H1 (cell line): ENCODE measurements at regions not wholly inside any gene's neighbourhood (a gene's known extent, or its start where the extent isn't known, plus 50 kb on each side); places are given as distances from the start of the nearest gene placed in this dataset.

Experiments used
- CTCF ChIA-PET: fragments of 300-600 bp; sonication (Branson Sonifier 250); formaldehyde crosslinking; loops from one replicate; lab custom pipeline; 2021; ENCODE audit not compliant: partially characterized antibody; lab: Charles Lee
- POLR2A ChIA-PET: fragments of 300-600 bp; sonication (Branson Sonifier 250); formaldehyde crosslinking; loops from one replicate; lab custom pipeline; 2021; ENCODE audit warnings: inconsistent platforms; ENCODE audit not compliant: partially characterized antibody; lab: Charles Lee
- DNase-seq, 2 experiments: peaks; one replicate each; pipeline versions ENCODE4 v3.0.0 to v3.0.0-alpha.2; 2010 to 2022; ENCODE audit warnings: low spot score in 2 of 2, low read depth in 1 of 2, mixed read lengths in 1 of 2
- FAIRE-seq: peaks from 2 replicates; lab custom pipeline; 2011; peaks lifted over from hg19 to GRCh38; lab: Jason Lieb, UNC
- H2AFZ ChIP-seq: 2 replicates; pipeline ENCODE4 v1.8.1; 2012; ENCODE audit warnings: low read length, inconsistent platforms
- H2AK5ac ChIP-seq: 2 replicates; pipeline ENCODE4 v1.6.1; 2013; ENCODE audit warnings: low read depth, low read length
- H2BK120ac ChIP-seq: replicated peaks from 2 replicates; pipeline ENCODE3; 2013; ENCODE audit warnings: low read depth, low read length, inconsistent platforms
- H2BK12ac ChIP-seq: 2 replicates; pipeline ENCODE4 v1.6.1; 2013; ENCODE audit warnings: low read depth, low read length
- H2BK15ac ChIP-seq: 2 replicates; pipeline ENCODE4 v1.6.1; 2013; ENCODE audit warnings: low read length
- H2BK20ac ChIP-seq: 2 replicates; pipeline ENCODE4 v1.6.1; 2013; ENCODE audit warnings: low read length
- H2BK5ac ChIP-seq: 2 replicates; pipeline ENCODE4 v1.6.1; 2013; ENCODE audit warnings: low read depth, low read length
- H3K14ac ChIP-seq: 2 replicates; pipeline ENCODE4 v1.6.1; 2013; ENCODE audit warnings: inconsistent platforms; ENCODE audit not compliant: insufficient read length
- H3K18ac ChIP-seq: 2 replicates; pipeline ENCODE4 v1.6.1; 2013; ENCODE audit warnings: low read length; ENCODE audit errors: extremely low read depth
- H3K23ac ChIP-seq: 2 replicates; pipeline ENCODE4 v1.6.1; 2013; ENCODE audit warnings: inconsistent platforms; ENCODE audit not compliant: insufficient read length
- H3K23me2 ChIP-seq: 2 replicates; pipeline ENCODE4 v1.6.1; 2013; ENCODE audit warnings: low read depth, low read length
- H3K27ac ChIP-seq: 2 replicates; pipeline ENCODE4 v1.6.1; 2011; ENCODE audit warnings: low read depth, low read length, inconsistent platforms
- H3K27me3 ChIP-seq, 4 experiments: replicated peaks in 1 of 4; 1 replicate in 1 of 4; 2 replicates in 3 of 4; pipeline versions ENCODE4 v1.6.1 to v1.8.1; 2011 to 2013; ENCODE audit warnings: low read length in 3 of 4, mild to moderate bottlenecking in 3 of 4, inconsistent platforms in 2 of 4, mixed read lengths in 2 of 4, moderate library complexity in 1 of 4; ENCODE audit not compliant: control insufficient read depth in 3 of 4, insufficient read depth in 3 of 4; ENCODE audit errors: extremely low read depth in 1 of 4
- H3K36me3 ChIP-seq, 4 experiments: 2 replicates each; pipeline versions ENCODE4 v1.6.1 to v1.8.1; 2011 to 2013; ENCODE audit warnings: mild to moderate bottlenecking in 4 of 4, low read length in 3 of 4, moderate library complexity in 2 of 4, control low read depth in 1 of 4, inconsistent platforms in 1 of 4; ENCODE audit not compliant: insufficient read depth in 4 of 4, control insufficient read depth in 2 of 4
- H3K4ac ChIP-seq: replicated peaks from 2 replicates; pipeline ENCODE3; 2013; ENCODE audit warnings: low read length, low read depth, mixed read lengths, inconsistent platforms; ENCODE audit not compliant: insufficient read length
- H3K4me1 ChIP-seq, 4 experiments: replicated peaks in 1 of 4; 1 replicate in 1 of 4; 2 replicates in 3 of 4; pipeline versions ENCODE4 v1.6.1 to v1.8.1; 2011 to 2013; ENCODE audit warnings: low read length in 3 of 4, inconsistent platforms in 2 of 4, mixed read lengths in 1 of 4; ENCODE audit not compliant: insufficient read depth in 4 of 4, control insufficient read depth in 3 of 4
- H3K4me2 ChIP-seq, 2 experiments: 2 replicates each; pipeline versions ENCODE4 v1.6.1 to v1.8.1; 2011 to 2013; ENCODE audit warnings: low read depth in 2 of 2, low read length in 2 of 2, control low read depth in 1 of 2, inconsistent platforms in 1 of 2, mild to moderate bottlenecking in 1 of 2; ENCODE audit not compliant: insufficient read depth in 1 of 2
- H3K4me3 ChIP-seq, 4 experiments: fragments of 200-600, 300-600 bp in 1 of 4; sonication (generic), shearing (Covaris generic), sonication (Bioruptor Twin) in 1 of 4; 2 replicates each; pipeline versions ENCODE4 v1.5.1 to v1.8.1; 2011 to 2016; ENCODE audit warnings: low read length in 4 of 4, low read depth in 3 of 4, control low read depth in 2 of 4, inconsistent platforms in 2 of 4, mild to moderate bottlenecking in 2 of 4, mixed read lengths in 1 of 4, moderate library complexity in 1 of 4; ENCODE audit not compliant: insufficient read depth in 2 of 4; ENCODE audit errors: extremely low read depth in 1 of 4
- H3K56ac ChIP-seq: replicated peaks from 2 replicates; pipeline ENCODE3; 2013; ENCODE audit warnings: low read depth, mild to moderate bottlenecking, mixed read lengths, low read length, inconsistent platforms; ENCODE audit not compliant: insufficient read length
- H3K79me1 ChIP-seq: 2 replicates; pipeline ENCODE4 v1.6.1; 2013; ENCODE audit warnings: low read depth, low read length, control low read depth
- H3K79me2 ChIP-seq, 2 experiments: 2 replicates each; pipeline versions ENCODE4 v1.6.1 to v1.8.1; 2012 to 2013; ENCODE audit warnings: low read length in 2 of 2, mild to moderate bottlenecking in 2 of 2, inconsistent platforms in 1 of 2; ENCODE audit not compliant: insufficient read depth in 2 of 2, control insufficient read depth in 1 of 2
- H3K9ac ChIP-seq, 4 experiments: replicated peaks in 1 of 4; 1 replicate in 1 of 4; 2 replicates in 3 of 4; pipeline versions ENCODE4 v1.6.1 to v1.8.1; 2011 to 2013; ENCODE audit warnings: low read depth in 3 of 4, low read length in 3 of 4, control low read depth in 2 of 4, mild to moderate bottlenecking in 2 of 4, moderate library complexity in 2 of 4, inconsistent platforms in 1 of 4; ENCODE audit errors: extremely low read depth in 1 of 4
- H3K9me3 ChIP-seq, 2 experiments: 2 replicates each; pipeline versions ENCODE4 v1.6.1 to v1.8.1; 2012 to 2013; ENCODE audit warnings: mild to moderate bottlenecking in 2 of 2, moderate library complexity in 2 of 2, control low read depth in 1 of 2, inconsistent platforms in 1 of 2, low read depth in 1 of 2, low read length in 1 of 2, mixed read lengths in 1 of 2; ENCODE audit not compliant: insufficient read depth in 2 of 2
- H4K20me1 ChIP-seq, 2 experiments: replicated peaks in 1 of 2; 2 replicates each; pipeline versions ENCODE3 to v1.8.1; 2011 to 2013; ENCODE audit warnings: inconsistent platforms in 2 of 2, low read length in 2 of 2, mild to moderate bottlenecking in 1 of 2; ENCODE audit not compliant: insufficient read depth in 2 of 2, control insufficient read depth in 1 of 2
- H4K5ac ChIP-seq: 2 replicates; pipeline ENCODE4 v1.6.1; 2013; ENCODE audit warnings: low read length, low read depth, mixed read lengths, inconsistent platforms; ENCODE audit not compliant: insufficient read length
- H4K8ac ChIP-seq: 2 replicates; pipeline ENCODE4 v1.8.0; 2013; ENCODE audit warnings: mild to moderate bottlenecking, moderate library complexity, low read length, inconsistent platforms; ENCODE audit not compliant: insufficient read depth; ENCODE audit errors: extremely low read depth
- H4K91ac ChIP-seq: replicated peaks from 2 replicates; pipeline ENCODE3; 2013; ENCODE audit warnings: low read length, mixed read lengths, inconsistent platforms; ENCODE audit not compliant: insufficient read length
- ASH2L ChIP-seq: fragments of 200-600, 300-600 bp; sonication (generic); IDR thresholded peaks from one replicate; pipeline ENCODE4 v1.7.1; 2017; ENCODE audit warnings: low read length
- CHD1 ChIP-seq: IDR thresholded peaks from 2 replicates; pipeline ENCODE4 v1.6.1; 2012; ENCODE audit warnings: low read depth, low read length, improper control_type of control experiment
- EGR1 ChIP-seq: IDR thresholded peaks from 2 replicates; pipeline ENCODE4 v1.6.1; 2011; ENCODE audit warnings: low read depth, low read length, borderline replicate concordance
- EZH2 ChIP-seq: fragments of 200-600 bp; sonication (generic); IDR thresholded peaks from 2 replicates; pipeline ENCODE4 v1.7.1; 2012; ENCODE audit warnings: low read depth, mild to moderate bottlenecking, moderate library complexity, low read length, inconsistent platforms; ENCODE audit not compliant: severe bottlenecking
- FOSL1 ChIP-seq: IDR thresholded peaks from 2 replicates; pipeline ENCODE4 v1.6.1; 2011; ENCODE audit warnings: mild to moderate bottlenecking, low read depth, low read length, moderate library complexity; ENCODE audit not compliant: insufficient read depth
- KDM1A ChIP-seq: fragments of 200-600, 300-600 bp; sonication (generic); IDR thresholded peaks from 2 replicates; pipeline ENCODE4 v1.7.1; 2016; ENCODE audit warnings: mild to moderate bottlenecking, low read length, borderline replicate concordance
- KDM5A ChIP-seq: fragments of 200-600 bp; IDR thresholded peaks from 2 replicates; pipeline ENCODE4 v1.7.1; 2012; ENCODE audit warnings: mild to moderate bottlenecking, low read length, inconsistent platforms, mixed read lengths
- MAFK ChIP-seq: IDR thresholded peaks from 2 replicates; pipeline ENCODE4 v1.6.1; 2012; ENCODE audit warnings: low read depth, mild to moderate bottlenecking, improper control_type of control experiment, low read length
- MAX ChIP-seq: IDR thresholded peaks from 2 replicates; pipeline ENCODE4 v1.6.1; 2012; ENCODE audit warnings: inconsistent platforms
- NRF1 ChIP-seq: IDR thresholded peaks from 2 replicates; pipeline ENCODE4 v1.6.1; 2011; ENCODE audit warnings: mild to moderate bottlenecking, low read depth, low read length, improper control_type of control experiment
- POLR2AphosphoS5 ChIP-seq: IDR thresholded peaks from 2 replicates; pipeline ENCODE4 v1.6.1; 2011; ENCODE audit warnings: low read depth, low read length
- RAD21 ChIP-seq, 2 experiments: IDR thresholded peaks in 1 of 2; conservative IDR thresholded peaks in 1 of 2; 2 replicates each; pipeline ENCODE4 v1.6.1; 2011; ENCODE audit warnings: low read depth in 2 of 2, low read length in 2 of 2, improper control_type of control experiment in 1 of 2, inconsistent platforms in 1 of 2, mild to moderate bottlenecking in 1 of 2, moderate library complexity in 1 of 2
- SAP30 ChIP-seq: fragments of 300-600 bp; sonication (generic); IDR thresholded peaks from 2 replicates; pipeline ENCODE4 v1.7.1; 2012; ENCODE audit warnings: low read length, moderate library complexity, mild to moderate bottlenecking, inconsistent platforms; ENCODE audit not compliant: insufficient read depth, insufficient replicate concordance
- SUZ12 ChIP-seq: fragments of 200-600 bp; sonication (generic); IDR thresholded peaks from 2 replicates; pipeline ENCODE4 v1.6.1; 2012; ENCODE audit warnings: mild to moderate bottlenecking, inconsistent platforms, low read length, moderate library complexity, mixed read lengths
- WGBS, 2 experiments: shearing (Covaris generic) in 1 of 2; methylation state at CpG; one replicate each; pipeline versions ENCODE4 v1.1.6 to v1.1.7; 2013 to 2015; ENCODE audit warnings: low lambda C conversion rate in 2 of 2, mixed read lengths in 2 of 2, inconsistent platforms in 1 of 2, low coverage in 1 of 2, missing lambda C conversion rate in 1 of 2; ENCODE audit not compliant: insufficient replicate concordance in 2 of 2, insufficient coverage in 1 of 2, insufficient read length in 1 of 2; ENCODE audit errors: extremely low coverage in 1 of 2, missing lambda C conversion rate in 1 of 2; 5-methylcytosine and 5-hydroxymethylcytosine counted together

GRCh38 chr1:187617776-187618175 is 789.0 kb downstream of the PLA2G4A start:
- FAIRE-seq: no peak
- no peaks in the 10 kb centered on the region for H3K27me3 ChIP-seq
- no peak overlapping the region for H2AFZ ChIP-seq
- no peak overlapping the region for H3K4me2 ChIP-seq
- no peak overlapping the region for H2AK5ac ChIP-seq
- POLR2A ChIA-PET: no interaction called here
- H4K5ac ChIP-seq: no peak overlapping the region
- no peak overlapping the region for H3K14ac ChIP-seq
- no peak overlapping the region for H3K4ac ChIP-seq
- no peak overlapping the region for H2BK5ac ChIP-seq
- no peak overlapping the region for H2BK20ac ChIP-seq
- H2BK12ac ChIP-seq: no peak overlapping the region
- CTCF ChIA-PET: no interaction called here
- no peaks in the 10 kb centered on the region for H3K79me2 ChIP-seq
- H3K9ac ChIP-seq: no peak overlapping the region
- TF ChIP-seq MAX: no peak
- no peak for TF ChIP-seq CHD1
- no peak for TF ChIP-seq EGR1
- no peak for TF ChIP-seq SUZ12
- no peak for TF ChIP-seq RAD21 (IDR thresholded peaks at IDR 0.05 in 1 of 2, conservative IDR thresholded peaks at IDR 0.05 in 1 of 2; ENCODE audit: low read depth in 2 of 2, low read length in 2 of 2)
- no peak for TF ChIP-seq NRF1
- TF ChIP-seq MAFK: no peak
- TF ChIP-seq KDM1A: no peak
- TF ChIP-seq POLR2AphosphoS5: no peak
- TF ChIP-seq ASH2L: no peak
- TF ChIP-seq SAP30: no peak
- no peak for TF ChIP-seq FOSL1
- TF ChIP-seq EZH2: no peak
- no peak for TF ChIP-seq KDM5A
- H3K4me3 ChIP-seq: no peak overlapping the region
- no peaks in the 10 kb centered on the region for H4K20me1 ChIP-seq
- no peak overlapping the region for H4K91ac ChIP-seq
- no peak overlapping the region for H2BK15ac ChIP-seq
- H3K23ac ChIP-seq: no peak overlapping the region
- H3K79me1 ChIP-seq: no peaks in the 10 kb centered on the region
- DNase-seq: no peak
- H3K36me3 ChIP-seq: peaks cover 0 to 9% (median 0%) of the 10 kb centered on the region in 4 experiments; a peak in 2 of 8 replicates
- H3K4me1 ChIP-seq: no peaks in the 10 kb centered on the region
- no peaks in the 10 kb centered on the region for H3K23me2 ChIP-seq
- WGBS, 2 experiments: 93% methylated on average over 3 of the region's 3 CpGs; no CpG with 5 or more reads in 1 of the 2 experiments
- H3K9me3 ChIP-seq: peaks cover 11 to 29% of the 10 kb centered on the region in 2 experiments
- H3K18ac ChIP-seq: no peak overlapping the region
- no peak overlapping the region for H4K8ac ChIP-seq
- H3K27ac ChIP-seq: no peak overlapping the region
- no peak overlapping the region for H2BK120ac ChIP-seq
- H3K56ac ChIP-seq: no peak overlapping the region
